GM10266 (cell line): ENCODE measurements at regions not wholly inside any gene's neighbourhood (a gene's known extent, or its start where the extent isn't known, plus 50 kb on each side); places are given as distances from the start of the nearest gene placed in this dataset.

Experiments
- DNase-seq: peaks from one replicate; pipeline ENCODE4 v3.0.0; 2012; ENCODE audit errors: extremely low spot score
- CTCF ChIP-seq: IDR thresholded peaks from 2 replicates; pipeline ENCODE4 v1.5.1; 2012; ENCODE audit warnings: mild to moderate bottlenecking, low read depth; ENCODE audit not compliant: control insufficient read depth, insufficient read depth; ENCODE audit errors: missing control alignments

GRCh38 chr1:80646053-80646452 is 1154.7 kb upstream of the ADGRL2 start:
- no peak for DNase-seq
- TF ChIP-seq CTCF, result no peak

DNA sequence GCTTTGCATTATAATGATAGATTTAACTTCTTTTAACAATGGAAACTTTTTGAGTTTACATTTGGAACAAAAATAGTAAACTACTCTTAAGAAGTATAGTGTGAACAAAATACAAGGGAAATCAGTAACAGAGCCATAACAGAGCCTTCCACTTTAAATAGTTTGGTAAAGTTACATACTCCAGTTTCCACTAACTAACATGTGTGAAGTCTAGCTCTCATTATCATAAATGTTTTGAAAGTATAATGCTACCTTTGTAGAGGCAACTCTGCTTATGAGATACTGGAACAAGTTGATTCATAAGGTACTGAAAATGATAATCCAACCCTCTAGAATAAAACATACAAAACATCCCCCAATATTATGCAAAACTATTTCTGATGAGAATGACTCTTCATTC is 1155.1 kb upstream of the ADGRL2 start:
- no peak for DNase-seq
- TF ChIP-seq CTCF, result no peak

- no peak for TF ChIP-seq CTCF
Measured at GRCh38 chr1:80640978-80641377, 1159.8 kb upstream of the ADGRL2 start.

GRCh38 chr1:80639777-80640533 is 1160.8 kb upstream of the ADGRL2 start:
- peak; percentile 7 for DNase-seq
- no peak for TF ChIP-seq CTCF

More at GRCh38 chr1:80640978-80641377, 1159.8 kb upstream of the ADGRL2 start:
- DNase-seq, result no peak

- no peak for TF ChIP-seq CTCF
Measured at GRCh38 chr1:80633947-80634706, 1166.6 kb upstream of the ADGRL2 start.

DNA sequence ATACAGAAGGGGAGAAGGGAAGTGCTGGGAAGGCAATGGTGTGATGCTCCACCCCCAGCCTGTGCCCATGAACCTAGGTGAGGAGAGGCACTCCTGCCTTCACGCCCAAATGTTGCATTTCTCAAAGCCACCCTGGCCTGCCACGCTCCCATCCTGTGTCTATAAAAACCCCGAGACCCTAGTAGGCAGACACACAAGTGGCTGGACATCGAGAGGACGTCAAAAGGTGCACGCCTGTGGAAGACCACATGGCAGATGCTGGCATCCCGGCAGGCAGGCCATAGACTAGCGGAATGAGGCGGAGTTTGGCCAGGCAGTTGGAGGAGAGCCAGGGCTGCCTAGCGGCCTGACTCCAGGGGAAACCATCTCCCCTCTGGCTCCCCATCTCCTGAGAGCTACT is 1168.5 kb upstream of the ADGRL2 start:
- DNase-seq, result no peak
- TF ChIP-seq CTCF, result no peak

More at GRCh38 chr1:80633947-80634706, 1166.6 kb upstream of the ADGRL2 start:
- no peak for DNase-seq
